Endodermal cell (in vitro differentiated cells): ENCODE measurements at regions not wholly inside any gene's neighbourhood (a gene's known extent, or its start where the extent isn't known, plus 50 kb on each side); places are given as distances from the start of the nearest gene placed in this dataset.

Experiments used
- DNase-seq: peaks from one replicate; pipeline ENCODE4 v3.0.0-alpha.2; 2017
- H3K27ac ChIP-seq: 2 replicates; pipeline ENCODE4 v1.5.1; 2013; ENCODE audit warnings: mild to moderate bottlenecking, low read depth, low read length, moderate library complexity
- H3K27me3 ChIP-seq: 2 replicates; pipeline ENCODE4 v1.6.1; 2013; ENCODE audit warnings: mild to moderate bottlenecking, low read length, moderate library complexity; ENCODE audit not compliant: insufficient read depth, control insufficient read depth, poor library complexity, severe bottlenecking
- H3K36me3 ChIP-seq: 2 replicates; pipeline ENCODE4 v1.7.0; 2013; ENCODE audit warnings: mild to moderate bottlenecking, low read length, moderate library complexity; ENCODE audit not compliant: control insufficient read depth, insufficient read depth
- H3K4me1 ChIP-seq: one replicate; pipeline ENCODE4 v1.7.0; 2013; ENCODE audit warnings: low read length; ENCODE audit not compliant: control insufficient read depth, insufficient read depth
- H3K4me3 ChIP-seq: 2 replicates; pipeline ENCODE4 v1.5.1; 2013; ENCODE audit warnings: mild to moderate bottlenecking, low read length, moderate library complexity
- H3K9ac ChIP-seq: 2 replicates; pipeline ENCODE4 v1.6.1; 2013; ENCODE audit warnings: mild to moderate bottlenecking, low read length, moderate library complexity; ENCODE audit not compliant: poor library complexity, severe bottlenecking; ENCODE audit errors: extremely low read depth
- H3K9me3 ChIP-seq: 2 replicates; pipeline ENCODE4 v1.6.1; 2013; ENCODE audit warnings: mild to moderate bottlenecking, low read length, moderate library complexity; ENCODE audit not compliant: control insufficient read depth
- H3K27ac Mint-ChIP-seq: 2 replicates; pipeline ENCODE4 v1.8.0; 2020; ENCODE audit warnings: mixed read lengths
- H3K27me3 Mint-ChIP-seq: 2 replicates; pipeline ENCODE4 v1.8.0; 2021; ENCODE audit warnings: mild to moderate bottlenecking, mixed read lengths; ENCODE audit not compliant: insufficient read depth
- H3K36me3 Mint-ChIP-seq: 2 replicates; pipeline ENCODE4 v1.8.0; 2020; ENCODE audit warnings: low read depth, mixed read lengths
- H3K4me1 Mint-ChIP-seq: 2 replicates; pipeline ENCODE4 v1.8.0; 2020; ENCODE audit warnings: mixed read lengths
- H3K4me3 Mint-ChIP-seq: 2 replicates; pipeline ENCODE4 v1.8.0; 2020; ENCODE audit warnings: mild to moderate bottlenecking, moderate library complexity, mixed read lengths
- H3K9me3 Mint-ChIP-seq: 2 replicates; pipeline ENCODE4 v1.8.0; 2020; ENCODE audit warnings: mild to moderate bottlenecking, mixed read lengths
- WGBS, 2 experiments: methylation state at CpG; one replicate each; pipeline versions ENCODE4 v1.1.5 to v1.1.7; 2013; ENCODE audit warnings: missing lambda C conversion rate in 2 of 2, mixed read lengths in 1 of 2; ENCODE audit not compliant: insufficient coverage in 1 of 2, insufficient read length in 1 of 2; 5-methylcytosine and 5-hydroxymethylcytosine counted together
- TF ChIP-seq, protein P1 (sequence below): fragments of 200-600 bp; sonication (generic); conservative IDR thresholded peaks from 2 replicates; pipeline ENCODE4 v1.5.0; 2021; ENCODE audit warnings: antibody characterized with exemption, mild to moderate bottlenecking

GRCh38 chr7:84484502-84485079, 290.0 kb upstream of the SEMA3A start:
- H3K27ac ChIP-seq = no peak overlapping the region
- peaks cover 2% of the 10 kb centered on the region for H3K27me3 Mint-ChIP-seq
- H3K9me3 Mint-ChIP-seq = no peaks in the 10 kb centered on the region
- peaks cover 4% of the 10 kb centered on the region for H3K9me3 ChIP-seq
- 97 to 100% methylated on average over 1 to 3 of the region's 3 CpGs for WGBS, 2 experiments
- no peak overlapping the region for H3K4me3 ChIP-seq
- H3K4me3 Mint-ChIP-seq = no peak overlapping the region
- no peaks in the 10 kb centered on the region for H3K36me3 Mint-ChIP-seq
- H3K4me1 Mint-ChIP-seq = peaks cover 26% of the 10 kb centered on the region
- no peak for DNase-seq
- peaks cover 8% of the 10 kb centered on the region for H3K4me1 ChIP-seq
- no peak overlapping the region for H3K27ac Mint-ChIP-seq
- H3K36me3 ChIP-seq = no peaks in the 10 kb centered on the region
- peaks cover 5% of the 10 kb centered on the region for H3K27me3 ChIP-seq
- H3K9ac ChIP-seq = no peak overlapping the region
- TF ChIP-seq, protein P1, sequence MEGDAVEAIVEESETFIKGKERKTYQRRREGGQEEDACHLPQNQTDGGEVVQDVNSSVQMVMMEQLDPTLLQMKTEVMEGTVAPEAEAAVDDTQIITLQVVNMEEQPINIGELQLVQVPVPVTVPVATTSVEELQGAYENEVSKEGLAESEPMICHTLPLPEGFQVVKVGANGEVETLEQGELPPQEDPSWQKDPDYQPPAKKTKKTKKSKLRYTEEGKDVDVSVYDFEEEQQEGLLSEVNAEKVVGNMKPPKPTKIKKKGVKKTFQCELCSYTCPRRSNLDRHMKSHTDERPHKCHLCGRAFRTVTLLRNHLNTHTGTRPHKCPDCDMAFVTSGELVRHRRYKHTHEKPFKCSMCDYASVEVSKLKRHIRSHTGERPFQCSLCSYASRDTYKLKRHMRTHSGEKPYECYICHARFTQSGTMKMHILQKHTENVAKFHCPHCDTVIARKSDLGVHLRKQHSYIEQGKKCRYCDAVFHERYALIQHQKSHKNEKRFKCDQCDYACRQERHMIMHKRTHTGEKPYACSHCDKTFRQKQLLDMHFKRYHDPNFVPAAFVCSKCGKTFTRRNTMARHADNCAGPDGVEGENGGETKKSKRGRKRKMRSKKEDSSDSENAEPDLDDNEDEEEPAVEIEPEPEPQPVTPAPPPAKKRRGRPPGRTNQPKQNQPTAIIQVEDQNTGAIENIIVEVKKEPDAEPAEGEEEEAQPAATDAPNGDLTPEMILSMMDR = no peak

DNA sequence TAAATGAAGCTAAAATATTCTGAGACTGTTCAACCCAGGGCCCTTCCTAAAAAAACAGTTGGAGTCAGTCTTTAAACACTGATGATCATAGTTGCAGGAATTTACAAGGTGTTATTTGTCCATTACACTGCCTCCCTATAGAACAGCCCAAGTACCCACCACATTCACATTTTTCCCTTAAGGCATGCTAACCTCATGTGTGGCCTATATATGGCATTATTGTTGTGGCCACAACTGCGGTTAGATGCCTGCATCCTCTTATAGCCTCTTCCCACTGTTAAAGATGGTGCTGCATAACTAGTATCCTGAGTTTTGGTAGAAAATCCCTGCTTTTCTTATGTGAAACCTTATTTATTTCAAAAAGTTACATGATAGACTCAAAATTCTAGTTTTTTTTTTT, 287.9 kb upstream of the SEMA3A start:
- 100% methylated on average over 1 of the region's 1 CpG; no CpG with 5 or more reads in 1 of the 2 experiments for WGBS, 2 experiments

DNA sequence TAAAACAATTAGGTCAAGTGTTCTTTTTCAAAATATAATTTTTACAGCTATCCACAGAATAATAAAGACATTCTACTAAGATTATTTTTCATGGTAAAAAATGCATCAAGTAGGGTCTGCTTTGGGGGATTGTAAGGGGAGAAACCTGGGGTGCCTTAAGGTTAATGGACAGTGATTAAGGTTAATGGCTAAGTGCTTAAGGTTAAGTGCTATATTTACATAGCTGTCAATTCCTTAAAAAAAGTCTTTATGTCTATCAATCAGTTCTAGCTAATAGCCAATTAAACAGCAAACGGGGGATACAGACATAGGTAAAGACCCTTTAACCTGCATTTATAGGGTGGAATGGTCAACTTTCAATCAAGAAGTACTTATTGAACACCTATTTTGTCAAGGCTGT, 284.5 kb upstream of the SEMA3A start:
- Mint-ChIP-seq H3K4me3 (no peak overlapping the region), H3K27me3 (peaks cover 2% of the 10 kb centered on the region), H3K27ac (no peak overlapping the region), H3K4me1 (peaks cover 29% of the 10 kb centered on the region), H3K36me3 (no peaks in the 10 kb centered on the region), H3K9me3 (no peaks in the 10 kb centered on the region)
- TF ChIP-seq, protein P1 = no peak
- Histone ChIP-seq H3K9me3 (no peaks in the 10 kb centered on the region), H3K9ac (no peak overlapping the region), H3K27ac (no peak overlapping the region), H3K4me1 (peaks cover 4% of the 10 kb centered on the region), H3K4me3 (no peak overlapping the region), H3K27me3 (peaks cover 5% of the 10 kb centered on the region), H3K36me3 (no peaks in the 10 kb centered on the region)
- no peak for DNase-seq
- WGBS, 2 experiments = 100% methylated on average over 1 of the region's 1 CpG; no CpG with 5 or more reads in 1 of the 2 experiments

More for the DNA sequence above, 287.9 kb upstream of the SEMA3A start:
- H3K4me3 ChIP-seq = no peak overlapping the region
- Mint-ChIP-seq H3K4me1 (peaks cover 28% of the 10 kb centered on the region), H3K27ac (no peak overlapping the region), H3K36me3 (no peaks in the 10 kb centered on the region), H3K9me3 (no peaks in the 10 kb centered on the region), H3K4me3 (no peak overlapping the region), H3K27me3 (peaks cover 2% of the 10 kb centered on the region)
- no peaks in the 10 kb centered on the region for H3K36me3 ChIP-seq
- no peaks in the 10 kb centered on the region for H3K9me3 ChIP-seq
- no peak overlapping the region for H3K9ac ChIP-seq
- H3K27ac ChIP-seq = no peak overlapping the region
- peaks cover 6% of the 10 kb centered on the region for H3K4me1 ChIP-seq
- no peak for DNase-seq
- H3K27me3 ChIP-seq = peaks cover 5% of the 10 kb centered on the region
- TF ChIP-seq, protein P1 = no peak
